ENCODE measurements at regions not wholly inside any gene's neighbourhood (a gene's known extent, or its start where the extent isn't known, plus 50 kb on each side); places are given as distances from the start of the nearest gene placed in this dataset.

- no peak for DNase-seq (ENCODE audit: low read depth)
- no peak for TF ChIP-seq CTCF (conservative IDR thresholded peaks at IDR 0.05; ENCODE audit: control insufficient read depth, insufficient read depth, low read depth, low read length)
- no peak overlapping the region for H3K4me3 ChIP-seq (ENCODE audit: control insufficient read depth, low read depth, low read length)
Measured at GRCh38 chr22:26931471-26931870, 274.1 kb downstream of the MIAT start.

GRCh38 chr22:26933105-26933590 is 275.8 kb downstream of the MIAT start:
- TF ChIP-seq CTCF (conservative IDR thresholded peaks at IDR 0.05; ENCODE audit: control insufficient read depth, insufficient read depth, low read depth, low read length): no peak
- no peak overlapping the region for H3K4me3 ChIP-seq (ENCODE audit: control insufficient read depth, low read depth, low read length)
- no peak for DNase-seq (ENCODE audit: low read depth)

GRCh38 chr22:26937213-26937612 is 279.8 kb downstream of the MIAT start:
- DNase-seq (ENCODE audit: low read depth): peak; percentile 1
- no peak overlapping the region for H3K4me3 ChIP-seq (ENCODE audit: control insufficient read depth, low read depth, low read length)
- TF ChIP-seq CTCF (conservative IDR thresholded peaks at IDR 0.05; ENCODE audit: control insufficient read depth, insufficient read depth, low read depth, low read length): peak; percentile 25

- TF ChIP-seq CTCF (conservative IDR thresholded peaks at IDR 0.05; ENCODE audit: control insufficient read depth, insufficient read depth, low read depth, low read length): no peak
- no peak for DNase-seq (ENCODE audit: low read depth)
- no peak overlapping the region for H3K4me3 ChIP-seq (ENCODE audit: control insufficient read depth, low read depth, low read length)
Measured at GRCh38 chr22:26939466-26939865, 282.1 kb downstream of the MIAT start.

- DNase-seq (ENCODE audit: low read depth): no peak
- H3K4me3 ChIP-seq (ENCODE audit: control insufficient read depth, low read depth, low read length): no peak overlapping the region
- no peak for TF ChIP-seq CTCF (conservative IDR thresholded peaks at IDR 0.05; ENCODE audit: control insufficient read depth, insufficient read depth, low read depth, low read length)
Measured at GRCh38 chr22:26941896-26942636, 284.7 kb downstream of the MIAT start.

GRCh38 chr22:26942637-26942957 is 285.2 kb downstream of the MIAT start:
- no peak for TF ChIP-seq CTCF (conservative IDR thresholded peaks at IDR 0.05; ENCODE audit: control insufficient read depth, insufficient read depth, low read depth, low read length)
- H3K4me3 ChIP-seq (ENCODE audit: control insufficient read depth, low read depth, low read length): no peak overlapping the region
- no peak for DNase-seq (ENCODE audit: low read depth)

Measured in fibroblast of mammary gland (primary cell).